SK-N-SH treated with all-trans-retinoic acid at 6 μM for 48 hours (cell line): ENCODE measurements at regions not wholly inside any gene's neighbourhood (a gene's known extent, or its start where the extent isn't known, plus 50 kb on each side); places are given as distances from the start of the nearest gene placed in this dataset.

Source experiments
- ATAC-seq: fragments of 200-7000 bp; cut with Tn5 transposase; 3 replicates; pipeline ENCODE4 v1.9.1; 2020; ENCODE audit warnings: mild to moderate bottlenecking, moderate library complexity
- ARNTL ChIP-seq: fragments of 450-650 bp; formaldehyde crosslinking; IDR thresholded peaks from 2 replicates; pipeline ENCODE4 v1.5.0; 2020; ENCODE audit warnings: low read depth, mild to moderate bottlenecking, moderate library complexity, borderline replicate concordance
- BACH2 ChIP-seq: fragments of 250-450 bp; sonication (Bioruptor Pico); IDR thresholded peaks from 2 replicates; pipeline ENCODE4 v1.9.0; 2021; ENCODE audit warnings: mild to moderate bottlenecking, borderline replicate concordance
- CSDC2 ChIP-seq: fragments of 250-450 bp; sonication (Bioruptor Pico); IDR thresholded peaks from 2 replicates; pipeline ENCODE4 v1.5.0; 2020; ENCODE audit warnings: mild to moderate bottlenecking, moderate library complexity
- ESRRG ChIP-seq: fragments of 250-450 bp; sonication (Bioruptor Pico); IDR thresholded peaks from 2 replicates; pipeline ENCODE4 v1.6.1; 2021; ENCODE audit warnings: mild to moderate bottlenecking
- GLIS3 ChIP-seq: fragments of 250-450 bp; sonication (Bioruptor Pico); IDR thresholded peaks from 2 replicates; pipeline ENCODE4 v1.5.0; 2020; ENCODE audit warnings: mild to moderate bottlenecking, moderate library complexity
- OSR1 ChIP-seq: fragments of 250-450 bp; sonication (Bioruptor Pico); IDR thresholded peaks from 2 replicates; pipeline ENCODE4 v1.8.0; 2022; ENCODE audit warnings: moderate library complexity, mild to moderate bottlenecking, inconsistent platforms
- PPARA ChIP-seq: fragments of 250-450 bp; sonication (Bioruptor Pico); IDR thresholded peaks from 2 replicates; pipeline ENCODE4 v1.5.0; 2020; ENCODE audit warnings: mild to moderate bottlenecking, borderline replicate concordance
- RARB ChIP-seq: fragments of 250-450 bp; sonication (Bioruptor Pico); IDR thresholded peaks from 2 replicates; pipeline ENCODE4 v1.8.0; 2021; ENCODE audit warnings: mild to moderate bottlenecking, moderate library complexity
- SNAI2 ChIP-seq: fragments of 250-450 bp; sonication (Bioruptor Pico); IDR thresholded peaks from 2 replicates; pipeline ENCODE4 v1.5.0; 2020; ENCODE audit warnings: mild to moderate bottlenecking, moderate library complexity
- TCF4 ChIP-seq: fragments of 250-450 bp; sonication (Bioruptor Pico); IDR thresholded peaks from 2 replicates; pipeline ENCODE4 v1.8.0; 2021; ENCODE audit warnings: mild to moderate bottlenecking, moderate library complexity, borderline replicate concordance
- TOX ChIP-seq: fragments of 250-450 bp; sonication (Bioruptor Pico); IDR thresholded peaks from 2 replicates; pipeline ENCODE4 v1.8.0; 2021; ENCODE audit warnings: mild to moderate bottlenecking, moderate library complexity, borderline replicate concordance
- ZC3H10 ChIP-seq: fragments of 250-450 bp; sonication (Bioruptor Pico); IDR thresholded peaks from 2 replicates; pipeline ENCODE4 v1.5.1; 2021; ENCODE audit warnings: mild to moderate bottlenecking, moderate library complexity
- ZFP3 ChIP-seq: fragments of 250-450 bp; sonication (Bioruptor Pico); IDR thresholded peaks from 2 replicates; pipeline ENCODE4 v1.5.0; 2020; ENCODE audit warnings: mild to moderate bottlenecking, moderate library complexity
- ZFP30 ChIP-seq: fragments of 450-650 bp; formaldehyde crosslinking; IDR thresholded peaks from 2 replicates; pipeline ENCODE4 v1.5.0; 2022; ENCODE audit warnings: mild to moderate bottlenecking, moderate library complexity
- ZNF565 ChIP-seq: fragments of 450-650 bp; formaldehyde crosslinking; conservative IDR thresholded peaks from 2 replicates; pipeline ENCODE4 v1.5.0; 2020; ENCODE audit warnings: low read depth, mild to moderate bottlenecking, moderate library complexity
- ZNF70 ChIP-seq: fragments of 450-650 bp; formaldehyde crosslinking; IDR thresholded peaks from 2 replicates; pipeline ENCODE4 v1.5.0; 2020; ENCODE audit warnings: mild to moderate bottlenecking, moderate library complexity
- ZNF8 ChIP-seq: fragments of 450-650 bp; formaldehyde crosslinking; IDR thresholded peaks from 2 replicates; pipeline ENCODE4 v1.5.0; 2020; ENCODE audit warnings: mild to moderate bottlenecking, moderate library complexity
- TF ChIP-seq, protein P1 (sequence below): fragments of 250-450 bp; sonication (Bioruptor Pico); IDR thresholded peaks from 2 replicates; pipeline ENCODE4 v1.8.0; 2021; ENCODE audit warnings: low read depth, mild to moderate bottlenecking, moderate library complexity, borderline replicate concordance
- TF ChIP-seq, protein P2 (sequence below): fragments of 250-450 bp; sonication (Bioruptor Pico); IDR thresholded peaks from 2 replicates; pipeline ENCODE4 v1.8.0; 2020; ENCODE audit warnings: mild to moderate bottlenecking, moderate library complexity, borderline replicate concordance
- TF ChIP-seq, protein P3 (sequence below): fragments of 250-450 bp; sonication (Bioruptor Pico); IDR thresholded peaks from 2 replicates; pipeline ENCODE4 v1.5.0; 2020; ENCODE audit warnings: mild to moderate bottlenecking, moderate library complexity
- TF ChIP-seq, protein P4 (sequence below): fragments of 250-450 bp; sonication (Bioruptor Pico); IDR thresholded peaks from 2 replicates; pipeline ENCODE4 v1.5.1; 2020; ENCODE audit warnings: low read depth, mild to moderate bottlenecking, moderate library complexity
- TF ChIP-seq, protein P5 (sequence below): fragments of 250-450 bp; sonication (Bioruptor Pico); IDR thresholded peaks from 2 replicates; pipeline ENCODE4 v1.5.1; 2021; ENCODE audit warnings: mild to moderate bottlenecking, moderate library complexity

DNA sequence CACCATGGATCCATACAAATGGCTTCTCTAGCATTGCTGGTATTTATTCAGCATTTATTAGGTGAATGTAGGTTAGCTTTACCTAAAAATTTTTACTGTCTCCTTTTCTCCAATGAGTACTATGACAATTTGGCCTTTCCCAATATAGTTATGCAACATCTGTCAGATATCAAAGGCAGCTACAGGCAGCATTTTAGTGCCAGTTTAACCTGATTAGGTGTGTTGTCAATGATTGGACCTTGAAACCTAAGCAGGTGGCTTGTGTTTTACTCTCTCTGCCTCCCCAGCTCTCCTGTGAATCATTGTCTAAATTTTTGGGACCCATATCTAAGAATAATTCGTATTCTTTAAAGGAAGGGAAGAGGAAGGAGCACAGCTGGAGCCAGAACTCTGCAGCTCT, 228.9 kb downstream of the KBTBD8 start:
- TF ChIP-seq TOX (CRISPR knock-in tag) (no peak), ZFP3 (CRISPR knock-in tag) (no peak), ZNF70 (CRISPR knock-in tag) (no peak), ARNTL (no peak), BACH2 (CRISPR knock-in tag) (no peak), RARB (CRISPR knock-in tag) (no peak), GLIS3 (CRISPR knock-in tag) (no peak), ZFP30 (CRISPR knock-in tag) (no peak), PPARA (CRISPR knock-in tag) (no peak), ZC3H10 (no peak), TCF4 (CRISPR knock-in tag) (no peak), ZNF8 (no peak), ZNF565 (CRISPR knock-in tag) (no peak), CSDC2 (CRISPR knock-in tag) (no peak), SNAI2 (CRISPR knock-in tag) (no peak)
- TF ChIP-seq, protein P1, sequence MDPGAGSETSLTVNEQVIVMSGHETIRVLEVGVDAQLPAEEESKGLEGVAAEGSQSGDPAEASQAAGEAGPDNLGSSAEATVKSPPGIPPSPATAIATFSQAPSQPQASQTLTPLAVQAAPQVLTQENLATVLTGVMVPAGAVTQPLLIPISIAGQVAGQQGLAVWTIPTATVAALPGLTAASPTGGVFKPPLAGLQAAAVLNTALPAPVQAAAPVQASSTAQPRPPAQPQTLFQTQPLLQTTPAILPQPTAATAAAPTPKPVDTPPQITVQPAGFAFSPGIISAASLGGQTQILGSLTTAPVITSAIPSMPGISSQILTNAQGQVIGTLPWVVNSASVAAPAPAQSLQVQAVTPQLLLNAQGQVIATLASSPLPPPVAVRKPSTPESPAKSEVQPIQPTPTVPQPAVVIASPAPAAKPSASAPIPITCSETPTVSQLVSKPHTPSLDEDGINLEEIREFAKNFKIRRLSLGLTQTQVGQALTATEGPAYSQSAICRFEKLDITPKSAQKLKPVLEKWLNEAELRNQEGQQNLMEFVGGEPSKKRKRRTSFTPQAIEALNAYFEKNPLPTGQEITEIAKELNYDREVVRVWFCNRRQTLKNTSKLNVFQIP (CRISPR knock-in tag), result no peak
- TF ChIP-seq, protein P2, sequence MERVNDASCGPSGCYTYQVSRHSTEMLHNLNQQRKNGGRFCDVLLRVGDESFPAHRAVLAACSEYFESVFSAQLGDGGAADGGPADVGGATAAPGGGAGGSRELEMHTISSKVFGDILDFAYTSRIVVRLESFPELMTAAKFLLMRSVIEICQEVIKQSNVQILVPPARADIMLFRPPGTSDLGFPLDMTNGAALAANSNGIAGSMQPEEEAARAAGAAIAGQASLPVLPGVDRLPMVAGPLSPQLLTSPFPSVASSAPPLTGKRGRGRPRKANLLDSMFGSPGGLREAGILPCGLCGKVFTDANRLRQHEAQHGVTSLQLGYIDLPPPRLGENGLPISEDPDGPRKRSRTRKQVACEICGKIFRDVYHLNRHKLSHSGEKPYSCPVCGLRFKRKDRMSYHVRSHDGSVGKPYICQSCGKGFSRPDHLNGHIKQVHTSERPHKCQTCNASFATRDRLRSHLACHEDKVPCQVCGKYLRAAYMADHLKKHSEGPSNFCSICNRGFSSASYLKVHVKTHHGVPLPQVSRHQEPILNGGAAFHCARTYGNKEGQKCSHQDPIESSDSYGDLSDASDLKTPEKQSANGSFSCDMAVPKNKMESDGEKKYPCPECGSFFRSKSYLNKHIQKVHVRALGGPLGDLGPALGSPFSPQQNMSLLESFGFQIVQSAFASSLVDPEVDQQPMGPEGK (CRISPR knock-in tag), result no peak
- no peak for ATAC-seq

DNA sequence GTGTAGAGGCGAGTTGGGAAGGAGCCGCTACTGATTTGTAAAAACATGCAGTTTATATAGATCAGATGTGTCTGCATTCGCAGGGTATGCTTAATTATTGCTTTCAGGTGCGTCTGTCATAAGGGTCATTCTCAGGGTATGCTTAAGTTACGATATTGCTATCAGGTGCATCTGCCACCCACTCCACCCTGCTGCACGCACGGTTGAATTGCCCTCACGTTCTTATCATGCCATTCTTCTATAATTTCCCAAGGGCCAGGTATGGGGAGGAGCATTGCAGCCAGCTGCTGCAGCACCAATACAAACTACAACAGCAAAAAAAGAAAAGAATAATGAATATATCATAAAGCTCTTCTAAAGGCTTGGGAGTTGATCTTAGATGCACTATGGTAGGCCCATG, 230.0 kb downstream of the KBTBD8 start:
- TF ChIP-seq OSR1, result no peak
- TF ChIP-seq ZC3H10, result no peak
- TF ChIP-seq TOX (CRISPR knock-in tag), result no peak
- TF ChIP-seq, protein P3, sequence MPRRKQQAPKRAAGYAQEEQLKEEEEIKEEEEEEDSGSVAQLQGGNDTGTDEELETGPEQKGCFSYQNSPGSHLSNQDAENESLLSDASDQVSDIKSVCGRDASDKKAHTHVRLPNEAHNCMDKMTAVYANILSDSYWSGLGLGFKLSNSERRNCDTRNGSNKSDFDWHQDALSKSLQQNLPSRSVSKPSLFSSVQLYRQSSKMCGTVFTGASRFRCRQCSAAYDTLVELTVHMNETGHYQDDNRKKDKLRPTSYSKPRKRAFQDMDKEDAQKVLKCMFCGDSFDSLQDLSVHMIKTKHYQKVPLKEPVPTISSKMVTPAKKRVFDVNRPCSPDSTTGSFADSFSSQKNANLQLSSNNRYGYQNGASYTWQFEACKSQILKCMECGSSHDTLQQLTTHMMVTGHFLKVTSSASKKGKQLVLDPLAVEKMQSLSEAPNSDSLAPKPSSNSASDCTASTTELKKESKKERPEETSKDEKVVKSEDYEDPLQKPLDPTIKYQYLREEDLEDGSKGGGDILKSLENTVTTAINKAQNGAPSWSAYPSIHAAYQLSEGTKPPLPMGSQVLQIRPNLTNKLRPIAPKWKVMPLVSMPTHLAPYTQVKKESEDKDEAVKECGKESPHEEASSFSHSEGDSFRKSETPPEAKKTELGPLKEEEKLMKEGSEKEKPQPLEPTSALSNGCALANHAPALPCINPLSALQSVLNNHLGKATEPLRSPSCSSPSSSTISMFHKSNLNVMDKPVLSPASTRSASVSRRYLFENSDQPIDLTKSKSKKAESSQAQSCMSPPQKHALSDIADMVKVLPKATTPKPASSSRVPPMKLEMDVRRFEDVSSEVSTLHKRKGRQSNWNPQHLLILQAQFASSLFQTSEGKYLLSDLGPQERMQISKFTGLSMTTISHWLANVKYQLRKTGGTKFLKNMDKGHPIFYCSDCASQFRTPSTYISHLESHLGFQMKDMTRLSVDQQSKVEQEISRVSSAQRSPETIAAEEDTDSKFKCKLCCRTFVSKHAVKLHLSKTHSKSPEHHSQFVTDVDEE (CRISPR knock-in tag), result no peak
- TF ChIP-seq BACH2 (CRISPR knock-in tag), result no peak
- TF ChIP-seq, protein P4, sequence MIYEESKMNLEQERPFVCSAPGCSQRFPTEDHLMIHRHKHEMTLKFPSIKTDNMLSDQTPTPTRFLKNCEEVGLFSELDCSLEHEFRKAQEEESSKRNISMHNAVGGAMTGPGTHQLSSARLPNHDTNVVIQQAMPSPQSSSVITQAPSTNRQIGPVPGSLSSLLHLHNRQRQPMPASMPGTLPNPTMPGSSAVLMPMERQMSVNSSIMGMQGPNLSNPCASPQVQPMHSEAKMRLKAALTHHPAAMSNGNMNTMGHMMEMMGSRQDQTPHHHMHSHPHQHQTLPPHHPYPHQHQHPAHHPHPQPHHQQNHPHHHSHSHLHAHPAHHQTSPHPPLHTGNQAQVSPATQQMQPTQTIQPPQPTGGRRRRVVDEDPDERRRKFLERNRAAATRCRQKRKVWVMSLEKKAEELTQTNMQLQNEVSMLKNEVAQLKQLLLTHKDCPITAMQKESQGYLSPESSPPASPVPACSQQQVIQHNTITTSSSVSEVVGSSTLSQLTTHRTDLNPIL (CRISPR knock-in tag), result no peak
- TF ChIP-seq ZNF8, result no peak
- TF ChIP-seq, protein P1 (CRISPR knock-in tag), result no peak
- no peak for TF ChIP-seq TCF4 (CRISPR knock-in tag)
- TF ChIP-seq SNAI2 (CRISPR knock-in tag), result no peak
- no peak for TF ChIP-seq ESRRG (CRISPR knock-in tag)
- no peak for TF ChIP-seq RARB (CRISPR knock-in tag)
- no peak for TF ChIP-seq ZNF70 (CRISPR knock-in tag)
- TF ChIP-seq, protein P2 (CRISPR knock-in tag), result no peak
- no peak for TF ChIP-seq GLIS3 (CRISPR knock-in tag)
- TF ChIP-seq, protein P5, sequence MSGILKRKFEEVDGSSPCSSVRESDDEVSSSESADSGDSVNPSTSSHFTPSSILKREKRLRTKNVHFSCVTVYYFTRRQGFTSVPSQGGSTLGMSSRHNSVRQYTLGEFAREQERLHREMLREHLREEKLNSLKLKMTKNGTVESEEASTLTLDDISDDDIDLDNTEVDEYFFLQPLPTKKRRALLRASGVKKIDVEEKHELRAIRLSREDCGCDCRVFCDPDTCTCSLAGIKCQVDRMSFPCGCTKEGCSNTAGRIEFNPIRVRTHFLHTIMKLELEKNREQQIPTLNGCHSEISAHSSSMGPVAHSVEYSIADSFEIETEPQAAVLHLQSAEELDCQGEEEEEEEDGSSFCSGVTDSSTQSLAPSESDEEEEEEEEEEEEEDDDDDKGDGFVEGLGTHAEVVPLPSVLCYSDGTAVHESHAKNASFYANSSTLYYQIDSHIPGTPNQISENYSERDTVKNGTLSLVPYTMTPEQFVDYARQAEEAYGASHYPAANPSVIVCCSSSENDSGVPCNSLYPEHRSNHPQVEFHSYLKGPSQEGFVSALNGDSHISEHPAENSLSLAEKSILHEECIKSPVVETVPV (CRISPR knock-in tag), result no peak
- TF ChIP-seq PPARA (CRISPR knock-in tag), result no peak
- no peak for TF ChIP-seq ZFP30 (CRISPR knock-in tag)
- TF ChIP-seq ARNTL, result no peak
- TF ChIP-seq CSDC2 (CRISPR knock-in tag), result no peak

More for the DNA sequence above, 230.0 kb downstream of the KBTBD8 start:
- no peak for ATAC-seq
